HG02798 (cell line): ENCODE measurements at regions not wholly inside any gene's neighbourhood (a gene's known extent, or its start where the extent isn't known, plus 50 kb on each side); places are given as distances from the start of the nearest gene placed in this dataset.
A peak's percentile ranks its signal among the peaks of the same experiment; 100 is the strongest.

Source experiments
- ATAC-seq: cut with Tn5 transposase; IDR thresholded peaks from one replicate; pipeline ENCODE4 v1.9.1; 2021; ENCODE audit warnings: mild to moderate bottlenecking; ENCODE audit not compliant: unreplicated experiment, poor library complexity

DNA sequence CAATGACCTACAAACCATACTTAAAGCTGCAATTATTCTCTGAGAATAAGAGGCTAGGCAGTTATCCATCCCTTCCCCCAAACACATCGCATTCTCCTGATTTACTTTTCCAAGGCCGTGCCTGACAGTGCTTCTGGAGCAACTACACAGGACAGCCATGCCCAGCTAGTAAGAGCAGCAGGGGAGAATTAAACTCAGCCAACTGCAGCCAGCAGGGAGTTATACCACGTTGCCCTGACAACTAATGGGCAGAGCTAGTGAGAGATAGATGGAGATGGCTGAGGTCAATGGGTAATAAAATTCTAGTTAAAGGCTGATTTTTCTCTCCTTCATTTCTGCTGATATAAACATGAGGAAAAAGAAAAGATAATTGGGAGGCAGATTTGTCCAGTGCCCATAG, 193.8 kb upstream of the PPP2R3A start:
- ATAC-seq: no peak

DNA sequence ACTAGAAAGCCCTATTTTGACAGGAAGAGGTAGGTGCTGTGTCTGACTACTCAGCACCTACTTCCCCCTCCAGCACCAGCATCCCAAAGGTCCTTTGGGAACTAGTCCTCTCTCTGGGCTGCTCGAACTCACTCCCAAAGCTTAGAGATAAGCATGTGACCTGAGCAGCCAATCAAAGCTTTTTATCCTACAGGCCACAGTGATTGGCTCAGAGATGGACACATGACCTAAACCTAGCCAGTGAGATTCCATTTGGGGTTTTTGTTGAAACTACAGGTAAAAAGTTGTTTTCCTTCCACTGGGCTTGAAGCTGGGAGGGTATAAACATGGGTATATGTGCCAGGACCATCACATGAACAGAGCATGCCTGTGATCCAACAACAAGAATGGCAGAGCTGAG, 186.5 kb upstream of the PPP2R3A start:
- ATAC-seq: no peak

DNA sequence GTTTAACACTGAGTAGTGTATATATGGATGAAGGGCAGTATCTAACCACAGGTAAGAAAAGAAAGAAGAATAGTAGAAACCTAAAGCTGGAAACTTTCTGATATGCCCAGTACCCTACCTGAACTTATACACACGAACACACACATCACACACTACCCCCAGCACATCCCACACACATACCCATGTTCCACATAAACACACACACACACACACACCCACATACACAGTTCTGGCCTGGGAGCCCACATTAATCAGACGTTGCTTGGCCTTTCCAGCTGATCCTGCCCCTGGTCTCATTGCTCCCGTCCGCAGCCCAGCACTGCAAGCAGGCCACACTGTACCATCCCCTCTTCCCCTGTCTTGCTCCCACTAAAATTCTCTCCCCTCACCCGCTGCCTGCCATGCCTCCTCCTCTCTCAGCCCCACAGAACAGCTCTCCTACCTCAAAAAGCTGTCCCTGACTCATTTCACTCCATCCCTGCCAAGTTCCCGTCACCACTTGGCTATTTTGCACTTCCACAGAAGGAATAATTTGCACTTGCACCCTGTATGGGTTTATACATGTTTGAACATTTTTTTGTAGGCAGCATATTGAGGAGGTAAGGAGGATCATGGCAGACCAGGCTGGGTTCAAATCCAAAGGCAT, 185.8 kb upstream of the PPP2R3A start:
- no peak for ATAC-seq

DNA sequence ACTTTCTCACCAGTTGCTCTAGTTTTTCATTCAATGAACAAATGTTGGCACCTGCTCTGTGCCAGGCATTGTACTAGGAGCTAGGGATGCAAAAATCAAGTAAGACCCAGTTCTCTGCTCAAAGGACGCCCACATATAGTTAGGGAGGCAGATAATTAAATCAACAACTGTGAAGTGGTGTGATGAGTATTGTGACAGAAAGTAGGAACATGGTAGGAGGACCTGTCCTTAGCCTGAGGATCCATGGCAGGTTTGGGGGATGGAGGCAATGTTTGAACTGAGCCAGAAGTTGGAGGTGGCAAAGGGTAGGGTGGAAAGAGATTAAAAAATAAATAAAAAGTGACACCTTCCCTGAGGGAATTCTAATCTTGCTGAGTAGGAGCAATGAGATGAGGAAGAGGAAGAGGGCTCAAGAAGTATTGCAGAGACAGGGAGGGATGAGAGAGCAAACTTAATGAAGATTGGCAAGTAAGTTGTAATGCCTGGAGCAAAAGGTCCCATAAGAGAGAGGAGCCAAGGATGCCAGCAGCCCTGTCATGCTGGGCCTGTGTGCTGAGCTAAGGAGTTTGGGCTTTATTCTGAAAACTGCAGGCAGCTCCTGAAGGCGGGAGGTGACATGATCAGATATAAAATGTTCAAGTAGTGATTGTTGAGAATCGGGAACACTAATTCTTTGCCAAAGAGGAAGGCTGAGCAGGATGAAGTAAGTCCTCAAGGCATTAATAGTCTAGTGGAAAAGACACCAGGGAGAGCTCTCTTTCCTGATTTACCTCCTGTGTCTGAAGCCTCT, 184.3 kb upstream of the PPP2R3A start:
- ATAC-seq: no peak

DNA sequence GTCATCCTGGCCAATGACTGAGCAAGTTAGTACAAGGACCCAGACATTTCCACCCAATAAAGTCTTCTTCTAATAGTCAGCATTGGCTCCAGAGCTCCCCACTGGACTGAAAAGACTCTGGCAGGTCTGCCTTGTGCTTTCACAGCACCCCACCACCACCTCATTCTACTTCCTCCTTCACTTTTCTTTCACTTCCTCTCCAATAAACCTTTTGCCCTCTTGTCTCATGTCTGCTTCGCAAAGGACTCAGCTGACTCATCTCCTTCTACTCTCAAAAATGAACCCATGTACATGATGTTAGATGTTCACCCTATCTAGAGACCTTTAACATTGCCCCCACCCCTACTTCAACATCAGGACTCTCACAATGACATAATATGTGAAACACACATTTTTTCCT, 181.0 kb upstream of the PPP2R3A start:
- peak; percentile 42 for ATAC-seq

DNA sequence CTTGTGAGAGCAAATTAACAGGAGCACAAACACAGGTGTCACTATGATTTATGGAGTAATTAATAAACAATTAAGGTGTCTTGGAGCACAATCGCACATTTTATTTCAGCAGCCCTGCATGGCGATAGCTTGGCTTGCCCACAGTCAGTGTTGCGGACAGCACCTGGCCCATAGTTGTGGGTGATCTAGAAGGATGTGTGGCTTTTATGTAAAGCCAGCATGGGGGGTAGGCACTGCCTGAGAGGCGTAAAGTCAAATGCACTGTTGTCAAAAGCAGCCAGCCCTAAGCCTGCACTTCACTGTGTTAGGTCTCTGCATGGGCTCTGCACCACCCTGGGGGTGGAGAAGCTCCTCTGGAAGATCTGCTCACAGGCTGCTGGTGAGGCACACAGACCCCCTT, 177.4 kb upstream of the PPP2R3A start:
- ATAC-seq: no peak

DNA sequence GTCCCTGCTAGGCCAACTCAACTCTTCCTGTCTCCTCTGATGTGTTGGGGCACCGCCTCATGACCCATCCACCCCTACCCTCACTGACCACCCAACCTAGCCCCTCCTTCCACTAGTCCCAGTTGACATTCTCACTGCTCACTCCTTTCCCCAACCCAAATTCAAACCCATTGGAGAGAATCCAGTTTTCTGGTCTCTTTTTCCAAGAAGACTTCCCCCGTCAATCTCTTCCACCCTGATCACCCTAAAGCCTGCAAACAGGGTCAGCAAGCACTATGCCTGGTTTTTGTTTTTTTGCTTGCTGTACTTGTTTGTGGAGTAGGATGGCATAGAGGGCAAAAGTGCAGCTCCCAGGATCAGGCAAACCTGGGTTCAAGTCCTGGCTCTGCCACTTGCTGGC, 176.6 kb upstream of the PPP2R3A start:
- no peak for ATAC-seq

DNA sequence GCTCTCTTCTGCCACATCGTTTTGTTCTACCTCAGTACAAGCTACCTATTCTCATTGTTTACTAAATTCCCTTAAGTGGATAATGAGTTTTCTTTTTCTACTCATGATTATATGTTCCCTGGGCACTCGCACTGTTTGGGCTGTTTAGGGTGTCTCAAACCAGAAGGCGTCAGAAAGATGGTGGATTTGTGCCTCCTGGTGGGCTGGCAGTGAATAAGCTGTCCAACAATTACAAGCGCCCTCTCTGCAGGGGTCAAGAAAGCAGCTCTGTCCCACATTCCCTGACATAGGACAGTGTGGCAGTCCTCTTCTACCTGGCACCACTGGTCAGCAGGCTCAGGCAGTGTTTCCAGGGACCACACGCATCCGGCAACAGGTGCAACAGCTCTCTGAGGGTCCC, 173.4 kb upstream of the PPP2R3A start:
- ATAC-seq: no peak

DNA sequence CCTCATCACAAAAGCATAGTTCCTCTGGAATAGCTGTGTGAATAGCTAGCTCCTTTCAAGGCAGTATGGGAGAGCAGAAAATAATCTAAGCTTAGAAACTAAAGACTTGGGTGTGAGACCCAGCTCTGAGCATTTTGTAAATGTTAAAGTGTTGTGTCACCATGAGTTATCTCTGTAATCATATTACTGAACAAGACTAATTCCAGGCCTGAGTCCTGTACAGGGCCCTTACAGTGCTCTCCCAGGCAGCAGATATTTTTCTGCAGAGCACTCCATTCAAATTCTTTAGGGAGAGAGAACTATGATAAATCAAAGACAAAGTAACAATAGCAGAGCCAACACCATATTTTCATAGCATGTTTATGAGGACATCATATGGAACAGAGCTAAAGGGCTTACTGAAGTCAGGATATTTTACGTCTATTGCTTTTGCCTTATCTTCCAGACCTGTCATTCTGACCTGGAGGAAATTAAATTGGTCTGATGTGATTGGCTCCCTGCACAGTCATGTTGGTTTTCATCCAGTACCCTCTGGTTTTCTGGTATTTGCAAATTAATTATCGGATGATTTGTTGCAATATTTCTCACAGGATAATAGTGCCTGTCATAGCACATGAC, 172.6 kb upstream of the PPP2R3A start:
- ATAC-seq: no peak

DNA sequence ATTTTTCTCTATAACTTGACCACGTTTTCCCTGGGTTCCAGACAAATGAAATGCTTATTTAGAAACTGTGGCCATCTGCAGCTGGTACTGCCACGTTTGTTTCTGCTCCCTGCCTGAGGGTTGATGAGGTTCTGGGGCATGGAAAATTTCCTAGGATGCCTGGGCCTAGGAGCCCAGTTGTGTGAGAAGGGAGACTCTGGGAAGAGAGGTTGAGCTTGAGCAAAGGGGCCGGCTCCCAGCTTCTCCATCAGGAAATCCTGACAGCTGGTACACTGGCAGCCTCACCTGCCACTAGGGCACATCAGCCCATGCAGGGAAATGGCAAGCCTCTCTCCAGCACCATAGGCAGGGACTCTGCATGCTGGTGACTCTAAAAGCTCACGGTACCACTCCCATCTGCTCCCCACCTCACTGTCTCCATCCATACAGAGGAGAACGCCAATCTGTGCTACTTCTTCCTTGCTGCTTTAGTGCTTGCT, 165.4 kb upstream of the PPP2R3A start:
- no peak for ATAC-seq

DNA sequence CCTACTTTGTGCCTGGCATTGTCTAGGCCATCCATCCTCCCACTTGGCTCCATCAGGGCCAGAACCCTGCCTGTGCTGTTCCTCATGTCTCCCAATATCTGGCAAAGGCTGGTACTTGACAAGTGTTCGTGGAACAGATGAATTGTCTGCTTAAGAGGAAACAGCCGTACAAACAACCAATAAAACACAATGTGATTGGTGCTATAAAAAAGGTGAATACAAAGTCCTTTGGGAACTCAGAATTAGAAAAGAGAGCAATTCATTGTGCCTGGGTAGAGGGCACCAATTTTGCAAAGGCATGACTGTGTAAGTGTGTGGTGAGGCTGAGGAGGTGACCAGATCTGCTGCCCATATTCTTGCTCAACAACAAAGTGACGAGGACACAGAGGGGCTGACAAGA, 164.5 kb upstream of the PPP2R3A start:
- no peak for ATAC-seq

DNA sequence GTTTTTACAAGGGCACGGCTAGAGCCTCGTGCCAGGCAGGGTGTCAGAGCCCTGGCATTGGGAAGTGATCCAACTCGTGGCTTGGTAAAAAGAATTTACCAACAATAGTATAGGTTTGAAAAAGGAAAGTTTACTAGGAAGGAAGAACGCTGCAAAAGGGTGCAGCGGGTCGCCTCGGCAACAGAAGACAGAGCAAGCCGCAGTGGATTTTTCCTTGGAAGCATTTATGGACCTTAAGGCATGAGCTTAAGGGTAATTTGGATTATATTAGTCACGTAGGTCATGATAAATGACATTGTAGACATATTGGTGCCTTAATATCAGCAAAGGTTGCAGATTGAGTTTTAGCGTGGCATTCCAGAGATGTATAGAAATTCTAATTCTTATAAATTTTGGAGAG, 163.4 kb upstream of the PPP2R3A start:
- ATAC-seq: no peak

DNA sequence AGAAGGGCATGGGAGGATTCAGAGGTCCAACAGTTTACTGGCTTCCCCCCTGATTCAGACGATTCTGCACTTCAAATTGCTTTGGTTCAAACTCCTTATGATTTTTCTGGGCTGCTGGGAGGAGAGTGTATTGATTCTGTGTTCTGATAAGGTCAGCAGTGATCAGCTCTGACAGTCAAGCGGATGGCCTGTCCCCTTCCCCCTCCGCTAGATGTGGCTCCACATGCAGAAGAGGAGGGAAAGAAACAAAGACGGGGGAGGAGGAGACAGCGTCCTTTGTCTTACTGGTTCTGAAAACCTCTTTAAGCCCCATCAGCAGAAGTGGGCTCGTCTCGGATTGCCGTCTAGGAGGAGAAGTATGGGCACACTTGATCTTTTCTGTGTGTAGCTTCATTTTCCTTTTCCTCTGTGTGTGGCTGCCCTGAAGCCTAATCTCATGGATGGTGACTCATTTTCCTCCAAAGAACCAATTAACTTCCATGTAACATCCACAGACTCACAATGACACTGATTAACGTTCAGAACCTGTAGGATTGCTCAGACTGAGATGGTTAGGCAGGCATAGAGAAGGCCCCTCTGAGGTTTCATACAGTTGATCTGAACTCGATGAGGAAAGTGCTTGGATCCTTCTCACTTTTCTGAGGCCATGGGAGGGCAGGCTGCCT, 162.4 kb upstream of the PPP2R3A start:
- no peak for ATAC-seq

DNA sequence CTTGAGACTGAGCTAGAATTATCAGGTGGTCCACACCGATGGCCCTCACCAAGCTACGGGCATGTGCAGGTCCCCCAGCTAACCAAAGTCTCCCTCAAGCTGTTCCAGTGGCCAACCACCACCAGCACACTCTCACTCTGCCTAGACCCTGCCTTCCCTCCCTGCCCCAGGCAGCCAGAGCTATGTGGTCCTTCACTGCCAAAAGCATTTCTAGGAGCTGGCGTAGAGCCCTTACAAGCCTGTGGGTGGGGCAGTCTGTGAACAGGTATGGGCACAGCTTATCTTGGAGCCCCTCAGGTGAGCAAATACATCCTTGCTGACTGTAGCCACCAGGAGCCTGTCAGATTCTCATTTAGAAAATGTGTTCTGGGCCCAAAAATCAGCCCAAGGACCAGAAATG, 159.8 kb upstream of the PPP2R3A start:
- no peak for ATAC-seq

DNA sequence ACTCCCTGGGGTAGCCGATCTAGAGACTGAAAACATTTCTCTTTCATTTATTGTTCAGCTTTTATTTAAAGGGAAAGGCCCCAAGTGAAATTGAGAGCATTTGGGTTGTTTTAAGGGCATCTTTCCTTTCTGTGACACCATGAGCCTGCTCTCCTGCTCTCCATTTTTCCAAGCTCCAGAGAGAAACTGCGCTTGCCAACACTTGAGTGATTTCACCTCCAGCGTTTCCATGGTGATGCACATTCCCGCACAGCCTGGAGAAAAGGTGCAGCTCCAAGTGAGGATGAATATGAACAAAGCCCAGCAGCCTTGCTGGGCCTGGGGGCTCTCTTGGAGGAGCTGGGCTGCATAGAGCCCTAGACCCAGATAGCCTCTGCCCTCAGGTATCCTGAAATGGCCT, 159.2 kb upstream of the PPP2R3A start:
- ATAC-seq: no peak

DNA sequence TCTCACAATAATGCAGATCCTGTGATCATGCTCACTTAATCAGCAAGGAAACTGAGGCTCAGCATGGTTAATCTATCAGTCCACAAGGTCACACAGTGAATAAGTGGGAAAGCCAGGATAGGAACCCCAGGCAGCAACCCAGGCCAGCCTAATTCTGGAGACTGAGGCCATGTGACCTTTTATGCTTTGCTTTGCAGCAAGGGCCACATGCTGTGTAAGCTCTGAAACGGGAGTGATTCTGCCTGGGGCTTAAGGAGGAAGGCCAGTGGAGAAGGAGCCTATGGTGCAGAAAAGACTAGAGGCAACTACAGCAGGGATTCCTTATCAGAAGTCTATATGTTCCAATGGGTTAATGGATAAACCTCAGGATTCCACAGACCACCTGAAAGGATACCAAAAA, 157.6 kb upstream of the PPP2R3A start:
- no peak for ATAC-seq

DNA sequence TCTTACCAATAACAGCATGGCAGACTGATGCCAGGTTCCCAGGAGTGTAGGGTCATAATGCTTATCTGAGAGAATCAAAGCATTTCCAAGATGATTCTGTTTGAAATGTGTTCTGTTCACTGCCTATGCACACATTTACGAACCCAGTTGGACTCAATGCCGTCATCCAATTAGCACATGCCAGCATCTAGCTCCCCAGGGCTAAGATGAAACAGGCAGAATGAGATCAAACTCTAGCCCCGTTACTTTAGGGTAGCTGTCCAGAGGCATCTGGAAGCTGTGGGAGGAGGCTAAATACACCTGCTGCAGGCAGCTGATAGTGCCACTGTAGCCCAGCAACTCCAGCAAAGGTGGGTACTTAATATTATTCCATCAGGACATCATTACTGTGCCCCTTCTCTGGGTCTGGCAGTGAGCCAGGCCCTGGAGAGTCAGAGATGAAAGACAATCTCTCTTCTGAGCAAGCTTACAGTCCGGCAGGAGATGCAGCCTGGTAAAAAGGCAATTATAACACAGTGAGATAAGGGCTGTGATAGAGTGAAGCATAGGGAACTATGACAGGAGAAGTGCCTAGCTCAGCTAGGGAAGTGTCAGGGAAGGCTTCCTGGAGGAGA, 156.4 kb upstream of the PPP2R3A start:
- ATAC-seq: no peak

DNA sequence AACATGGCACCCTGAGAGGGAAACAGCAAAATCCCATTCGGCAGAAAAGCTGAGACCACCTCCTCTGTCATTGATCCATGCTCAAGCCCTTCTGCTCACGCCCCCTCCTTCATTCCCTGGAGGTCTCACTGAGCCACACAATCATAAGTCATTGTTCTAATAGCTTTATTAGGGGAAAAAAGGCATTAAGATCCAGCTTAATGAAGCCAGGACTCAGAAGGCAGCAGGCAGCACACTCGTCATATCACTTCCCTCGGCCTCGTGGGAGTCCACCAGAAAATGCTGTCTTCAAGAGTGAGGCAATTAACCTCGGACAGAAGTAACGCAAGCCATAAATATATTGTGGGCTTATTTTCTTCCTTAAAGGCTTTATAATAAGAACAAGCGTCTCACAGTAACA, 153.9 kb upstream of the PPP2R3A start:
- ATAC-seq: no peak

DNA sequence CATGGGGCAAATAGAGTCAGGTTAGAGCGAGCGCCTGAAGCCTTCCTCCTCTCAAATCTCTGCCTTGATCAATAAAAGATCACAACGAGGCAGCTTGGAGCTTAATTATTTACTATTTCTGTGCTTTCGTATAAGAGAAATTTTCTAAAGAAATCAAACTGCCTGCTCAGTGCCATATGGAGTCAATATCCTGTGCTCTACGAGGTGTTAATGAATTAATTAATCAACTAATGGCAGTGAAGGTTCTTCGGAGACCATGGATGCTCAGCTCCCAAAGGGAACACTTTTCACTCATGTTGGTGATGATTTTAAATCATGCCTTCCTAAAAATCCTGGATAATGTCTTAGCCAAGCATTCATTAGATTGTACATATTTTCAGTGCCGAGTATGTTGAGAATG, 153.5 kb upstream of the PPP2R3A start:
- no peak for ATAC-seq

DNA sequence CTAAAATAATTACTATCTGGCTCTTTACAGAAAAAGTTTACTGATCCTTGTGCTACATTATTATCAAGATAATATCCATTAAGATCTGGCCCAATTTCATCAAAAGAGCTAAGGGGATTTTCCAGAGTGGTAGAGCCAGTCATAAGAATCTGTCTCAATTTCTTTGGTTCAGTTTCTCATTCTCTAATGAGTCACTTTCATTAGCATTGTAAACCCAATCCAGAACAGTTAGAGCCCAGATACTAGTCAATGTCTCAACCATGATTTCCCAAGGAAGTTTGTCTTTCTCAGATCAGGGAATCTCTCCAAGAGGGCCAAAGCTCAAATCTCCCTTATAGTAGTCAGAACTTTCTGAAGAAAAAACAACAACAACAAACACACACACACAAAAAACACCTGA, 131.1 kb upstream of the PPP2R3A start:
- ATAC-seq: no peak
